K562 (cell line): ENCODE measurements at regions not wholly inside any gene's neighbourhood (a gene's known extent, or its start where the extent isn't known, plus 50 kb on each side); places are given as distances from the start of the nearest gene placed in this dataset.

Source experiments
- ATAC-seq: fragments of 200-7000 bp; cut with Tn5 transposase; 3 replicates; pipeline ENCODE4 v1.9.1; 2020; ENCODE audit warnings: moderate library complexity
- BruUV-seq: library from RNA; stranded (reverse); fragments of 400-500 nt; replicated peaks from 2 replicates; lab custom pipeline; 2021; lab: Mats Ljungman, UMichigan
- CTCF ChIA-PET: fragments of 300-600 bp; formaldehyde crosslinking; extraction: SDS; loops from one replicate; lab custom pipeline; 2021; ENCODE audit warnings: low intra/inter-chr PET ratio; lab: Yijun Ruan, JAX
- POLR2A ChIA-PET: fragments of 300-600, 350-650 bp; sonication (Branson Sonifier 250); formaldehyde crosslinking; extraction: SDS; loops from one replicate; lab custom pipeline; 2021; ENCODE audit warnings: antibody characterized with exemption, inconsistent platforms; lab: Yijun Ruan, JAX
- DNase-seq, 4 experiments: peaks; one replicate each; pipeline versions ENCODE4 v3.0.0 to v3.0.0-alpha.2; 2011 to 2018; ENCODE audit warnings: low spot score in 3 of 4, mixed read lengths in 3 of 4; ENCODE audit errors: extremely low read depth in 1 of 4
- FAIRE-seq: peaks from 2 replicates; lab custom pipeline; 2011; peaks lifted over from hg19 to GRCh38; lab: Jason Lieb, UNC
- H2AFZ ChIP-seq: 2 replicates; pipeline ENCODE4 v1.6.0; 2011; ENCODE audit warnings: low read depth, low read length, control low read depth, inconsistent platforms
- H3K27ac ChIP-seq: fragments of 200-600 bp; 3 replicates; pipeline ENCODE4 v1.8.0; 2011; ENCODE audit warnings: low read depth, mild to moderate bottlenecking, control low read depth, inconsistent platforms, low read length, moderate library complexity, mixed read lengths; ENCODE audit errors: extremely low read depth
- H3K27me3 ChIP-seq, 2 experiments: fragments of 300-600 bp in 1 of 2; 2 replicates in 1 of 2; 3 replicates in 1 of 2; pipeline versions ENCODE4 v1.6.0 to v1.8.0; 2011; ENCODE audit warnings: inconsistent platforms in 2 of 2, low read length in 2 of 2, mild to moderate bottlenecking in 1 of 2, mixed read lengths in 1 of 2, moderate library complexity in 1 of 2; ENCODE audit not compliant: control insufficient read depth in 2 of 2, insufficient read depth in 2 of 2
- H3K36me3 ChIP-seq: fragments of 300-600 bp; 3 replicates; pipeline ENCODE4 v1.8.0; 2011; ENCODE audit warnings: mild to moderate bottlenecking, low read length, inconsistent platforms; ENCODE audit not compliant: control insufficient read depth, insufficient read depth
- H3K4me1 ChIP-seq, 2 experiments: fragments of 200-600 bp in 1 of 2; replicated peaks in 1 of 2; 2 replicates in 1 of 2; 3 replicates in 1 of 2; pipeline versions ENCODE4 v1.5.1 to v1.8.0; 2011; ENCODE audit warnings: inconsistent platforms in 2 of 2, low read length in 2 of 2, mild to moderate bottlenecking in 1 of 2, mixed read lengths in 1 of 2, moderate library complexity in 1 of 2; ENCODE audit not compliant: control insufficient read depth in 2 of 2, insufficient read depth in 2 of 2
- H3K4me2 ChIP-seq: 2 replicates; pipeline ENCODE4 v1.6.1; 2011; ENCODE audit warnings: low read length, control low read depth, inconsistent platforms, mixed read lengths; ENCODE audit not compliant: insufficient read depth
- H3K4me3 ChIP-seq: fragments of 200-600 bp; sonication (generic), shearing (Covaris generic); 2 replicates; pipeline ENCODE4 v1.5.1; 2016; ENCODE audit warnings: control low read depth, inconsistent platforms
- H3K79me2 ChIP-seq: fragments of 200-600 bp; 3 replicates; pipeline ENCODE4 v1.8.0; 2011; ENCODE audit warnings: low read length, inconsistent platforms; ENCODE audit not compliant: control insufficient read depth, insufficient read depth
- H3K9ac ChIP-seq, 2 experiments: 2 replicates each; pipeline versions ENCODE4 v1.6.0 to v1.6.1; 2011; ENCODE audit warnings: low read depth in 2 of 2, low read length in 2 of 2, control low read depth in 1 of 2, inconsistent platforms in 1 of 2, mild to moderate bottlenecking in 1 of 2, mixed read lengths in 1 of 2; ENCODE audit not compliant: insufficient read depth in 1 of 2
- H3K9me1 ChIP-seq: one replicate; pipeline ENCODE4 v1.6.0; 2011; ENCODE audit warnings: inconsistent platforms, mild to moderate bottlenecking, low read length, moderate library complexity; ENCODE audit not compliant: control insufficient read depth, insufficient read depth
- H3K9me3 ChIP-seq: replicated peaks from 2 replicates; pipeline ENCODE4 v1.5.1; 2011; ENCODE audit warnings: low read depth, low read length, inconsistent platforms; ENCODE audit not compliant: control insufficient read depth, insufficient read depth
- H4K20me1 ChIP-seq: replicated peaks from 2 replicates; pipeline ENCODE4 v1.6.1; 2011; ENCODE audit warnings: low read length, inconsistent platforms, mixed read lengths; ENCODE audit not compliant: control insufficient read depth, insufficient read depth
- CBX5 ChIP-seq: IDR thresholded peaks from 2 replicates; pipeline ENCODE4 v1.6.1; 2014; ENCODE audit warnings: low read depth, borderline replicate concordance
- CEBPB ChIP-seq: fragments of 450-650 bp; IDR thresholded peaks from 2 replicates; pipeline ENCODE4 v1.6.1; 2016; ENCODE audit warnings: missing genetic modification characterization, missing compliant biosample characterization
- EZH2 ChIP-seq: IDR thresholded peaks from 2 replicates; pipeline ENCODE4 v1.6.1; 2012; ENCODE audit warnings: low read depth, mild to moderate bottlenecking, inconsistent platforms, low read length, borderline replicate concordance
- FOXO4 ChIP-seq: fragments of 450-650 bp; formaldehyde crosslinking; IDR thresholded peaks from 2 replicates; pipeline ENCODE4 v1.4.0; 2020; ENCODE audit warnings: mild to moderate bottlenecking, moderate library complexity
- KLF1 ChIP-seq: fragments of 450-650 bp; IDR thresholded peaks from 2 replicates; pipeline ENCODE4 v1.6.1; 2016; ENCODE audit warnings: missing genetic modification characterization, missing compliant biosample characterization
- PML ChIP-seq: IDR thresholded peaks from 2 replicates; pipeline ENCODE4 v1.6.1; 2012; ENCODE audit warnings: low read length, inconsistent platforms
- RBM25 ChIP-seq: fragments of 200-400 bp; formaldehyde crosslinking; IDR thresholded peaks from 2 replicates; pipeline ENCODE4 v1.6.1; 2018; ENCODE audit warnings: low read length, low read depth, moderate library complexity; ENCODE audit not compliant: severe bottlenecking
- TOE1 ChIP-seq, 2 experiments: fragments of 450-650 bp in 1 of 2; sonication (generic) in 1 of 2; formaldehyde crosslinking in 1 of 2; IDR thresholded peaks; 2 replicates each; pipeline versions ENCODE4 v1.7.1 to v1.8.0; 2016 to 2022; ENCODE audit warnings: borderline replicate concordance in 2 of 2, mild to moderate bottlenecking in 2 of 2, antibody characterized with exemption in 1 of 2, inconsistent platforms in 1 of 2, low read depth in 1 of 2, missing genetic modification reagents in 1 of 2, moderate library complexity in 1 of 2
- WGBS: fragments of 100-300 bp; shearing (Covaris generic); methylation state at CpG from one replicate; pipeline ENCODE4 v1.1.6; 2016; ENCODE audit warnings: low coverage, mixed read lengths; ENCODE audit not compliant: insufficient coverage; ENCODE audit errors: missing lambda C conversion rate; 5-methylcytosine and 5-hydroxymethylcytosine counted together
- in situ Hi-C: fragments of 300-500 bp; cut with MboI; formaldehyde crosslinking; loops from 4 replicates; pipeline ENCODE4 v1.15.0; 2018; ENCODE audit warnings: inconsistent platforms, mixed read lengths
- intact Hi-C: fragments of 100-400 bp; cut with micrococcal nuclease; formaldehyde crosslinking; loops from 2 replicates; pipeline ENCODE4 v1.14.2; 2022

GRCh38 chr12:5206401-5207175 is 162.9 kb downstream of the KCNA5 start:
- no peak for ATAC-seq
- Histone ChIP-seq H3K4me1 (no peaks in the 10 kb centered on the region), H3K4me3 (no peak overlapping the region), H3K9me3 (no peaks in the 10 kb centered on the region), H2AFZ (no peak overlapping the region), H3K9me1 (no peaks in the 10 kb centered on the region), H3K27me3 (peaks cover 0 to 4% of the 10 kb centered on the region in 2 experiments; a peak in 1 of 5 replicates), H4K20me1 (no peaks in the 10 kb centered on the region), H3K27ac (no peak overlapping the region), H3K4me2 (no peak overlapping the region), H3K79me2 (no peaks in the 10 kb centered on the region), H3K36me3 (no peaks in the 10 kb centered on the region), H3K9ac (no peak overlapping the region)
- no TSS peak for BruUV-seq
- ChIA-PET CTCF (no interaction called here), POLR2A (interaction anchor here (0.6 kb wide), 1 partner anchor 12 kb away, joined by 4 read pairs; no protein-coding TSS in a partner anchor)
- intact Hi-C loops, result no loop called here
- no peak for DNase-seq
- in situ Hi-C loops, result no loop called here
- WGBS, result 8% methylated on average over 6 of the region's 6 CpGs
- TF ChIP-seq PML (no peak), RBM25 (no peak)
- FAIRE-seq, result no peak

- no peak overlapping the region for H3K27ac ChIP-seq
- no peaks in the 10 kb centered on the region for H3K4me1 ChIP-seq
- no peak overlapping the region for H3K4me2 ChIP-seq
- H2AFZ ChIP-seq, result no peak overlapping the region
- BruUV-seq, result no TSS peak
- no peaks in the 10 kb centered on the region for H3K79me2 ChIP-seq
- H3K9me3 ChIP-seq, result no peaks in the 10 kb centered on the region
- no peaks in the 10 kb centered on the region for H3K9me1 ChIP-seq
- ATAC-seq (no peak), DNase-seq (no peak), FAIRE-seq (no peak)
- in situ Hi-C loops, result no loop called here
- no peak overlapping the region for H3K4me3 ChIP-seq
- no peaks in the 10 kb centered on the region for H3K36me3 ChIP-seq
- 6% methylated on average over 9 of the region's 11 CpGs for WGBS
- intact Hi-C loops, result no loop called here
- ChIA-PET CTCF (no interaction called here), POLR2A (no interaction called here)
- no peaks in the 10 kb centered on the region for H4K20me1 ChIP-seq
- no peak overlapping the region; a peak in 1 of 4 replicates for H3K9ac ChIP-seq
- H3K27me3 ChIP-seq, result peaks cover 0 to 4% of the 10 kb centered on the region in 2 experiments; a peak in 1 of 5 replicates
- no peak for TF ChIP-seq CBX5
- no peak for TF ChIP-seq EZH2
- TF ChIP-seq CEBPB, result no peak
- TF ChIP-seq FOXO4 (CRISPR knock-in tag), result no peak
- no peak for TF ChIP-seq KLF1 (tag)
- TF ChIP-seq TOE1 (IDR thresholded peaks at IDR 0.05; ENCODE audit: borderline replicate concordance), result no peak
- TF ChIP-seq TOE1 (CRISPR knock-in tag; IDR thresholded peaks at IDR 0.05; ENCODE audit: borderline replicate concordance, low read depth), result no peak
These were observed 166.7 kb downstream of the KCNA5 start for GRCh38 chr12:5210179-5210922.
